CD1c-positive myeloid dendritic cell (primary cell): ENCODE measurements at regions not wholly inside any gene's neighbourhood (a gene's known extent, or its start where the extent isn't known, plus 50 kb on each side); places are given as distances from the start of the nearest gene placed in this dataset.

Experiments used
- DNase-seq: peaks from one replicate; pipeline ENCODE4 v3.0.0-alpha.2; 2016; ENCODE audit errors: extremely low spot score

GRCh38 chr3:68163968-68164367, 509.6 kb upstream of the SUCLG2 start:
- DNase-seq: no peak

GRCh38 chr3:68163062-68163461, 508.6 kb upstream of the SUCLG2 start:
- DNase-seq: no peak

GRCh38 chr3:68162644-68163043, 508.2 kb upstream of the SUCLG2 start:
- DNase-seq: no peak

GRCh38 chr3:68151359-68151758, 496.9 kb upstream of the SUCLG2 start:
- no peak for DNase-seq

- no peak for DNase-seq
Observed at GRCh38 chr3:68148447-68148846, 494.0 kb upstream of the SUCLG2 start.

- DNase-seq: no peak
Observed at GRCh38 chr3:68142441-68142840, 488.0 kb upstream of the SUCLG2 start.

- DNase-seq: no peak
Observed at GRCh38 chr3:68139897-68140296, 485.5 kb upstream of the SUCLG2 start.

GRCh38 chr3:68136411-68136810, 482.0 kb upstream of the SUCLG2 start:
- no peak for DNase-seq

- DNase-seq: no peak
Observed at GRCh38 chr3:68135067-68135466, 480.7 kb upstream of the SUCLG2 start.

- DNase-seq: no peak
Observed at GRCh38 chr3:68129065-68129464, 474.7 kb upstream of the SUCLG2 start.

GRCh38 chr3:68123231-68123630, 468.8 kb upstream of the SUCLG2 start:
- no peak for DNase-seq

- DNase-seq: no peak
Observed at GRCh38 chr3:68121287-68121686, 466.9 kb upstream of the SUCLG2 start.

GRCh38 chr3:68116580-68116979, 462.2 kb upstream of the SUCLG2 start:
- DNase-seq: no peak

GRCh38 chr3:68103811-68104210, 449.4 kb upstream of the SUCLG2 start:
- DNase-seq: no peak

- DNase-seq: no peak
Observed at GRCh38 chr3:68090571-68090970, 436.2 kb upstream of the SUCLG2 start.

GRCh38 chr3:68089572-68090011, 435.2 kb upstream of the SUCLG2 start:
- DNase-seq: no peak

- DNase-seq: no peak
Observed at GRCh38 chr3:68088636-68089035, 434.2 kb upstream of the SUCLG2 start.

GRCh38 chr3:68088216-68088615, 433.8 kb upstream of the SUCLG2 start:
- DNase-seq: peak; percentile 32

GRCh38 chr3:68072062-68072461, 417.6 kb upstream of the SUCLG2 start:
- DNase-seq: no peak

GRCh38 chr3:68070186-68070585, 415.8 kb upstream of the SUCLG2 start:
- DNase-seq: no peak

GRCh38 chr3:68067314-68067713, 412.9 kb upstream of the SUCLG2 start:
- no peak for DNase-seq

GRCh38 chr3:68062926-68063325, 408.5 kb upstream of the SUCLG2 start:
- DNase-seq: no peak

- DNase-seq: no peak
Observed at GRCh38 chr3:68060910-68061309, 406.5 kb upstream of the SUCLG2 start.

- DNase-seq: no peak
Observed at GRCh38 chr3:68060191-68060590, 405.8 kb upstream of the SUCLG2 start.
